ENCODE measurements at regions not wholly inside any gene's neighbourhood (a gene's known extent, or its start where the extent isn't known, plus 50 kb on each side); places are given as distances from the start of the nearest gene placed in this dataset.

GRCh38 chr17:79374087-79374689 is 236.7 kb downstream of the RBFOX3 start:
- no peak for DNase-seq (ENCODE audit: low read depth in 4 of 4, low spot score in 1 of 4)

GRCh38 chr17:79372470-79373238 is 238.2 kb downstream of the RBFOX3 start:
- DNase-seq (ENCODE audit: low read depth in 4 of 4, low spot score in 1 of 4): no peak

- DNase-seq (ENCODE audit: low read depth in 4 of 4, low spot score in 1 of 4): no peak
Observed at GRCh38 chr17:79371984-79372383, 238.9 kb downstream of the RBFOX3 start.

GRCh38 chr17:79370594-79370993 is 240.3 kb downstream of the RBFOX3 start:
- no peak for DNase-seq (ENCODE audit: low read depth in 4 of 4, low spot score in 1 of 4)

- no peak for DNase-seq (ENCODE audit: low read depth in 4 of 4, low spot score in 1 of 4)
Observed at GRCh38 chr17:79370126-79370525, 240.7 kb downstream of the RBFOX3 start.

GRCh38 chr17:79369532-79369931 is 241.3 kb downstream of the RBFOX3 start:
- no peak for DNase-seq (ENCODE audit: low read depth in 4 of 4, low spot score in 1 of 4)

GRCh38 chr17:79369001-79369400 is 241.8 kb downstream of the RBFOX3 start:
- DNase-seq (ENCODE audit: low read depth in 4 of 4, low spot score in 1 of 4): no peak

- no peak for DNase-seq (ENCODE audit: low read depth in 4 of 4, low spot score in 1 of 4)
Observed at GRCh38 chr17:79368521-79368920, 242.3 kb downstream of the RBFOX3 start.

- DNase-seq (ENCODE audit: low read depth in 4 of 4, low spot score in 1 of 4): no peak
Observed at GRCh38 chr17:79366988-79367571, 243.8 kb downstream of the RBFOX3 start.

GRCh38 chr17:79365836-79366770 is 244.7 kb downstream of the RBFOX3 start:
- DNase-seq (ENCODE audit: low read depth in 4 of 4, low spot score in 1 of 4): no peak

GRCh38 chr17:79365351-79365750 is 245.5 kb downstream of the RBFOX3 start:
- DNase-seq (ENCODE audit: low read depth in 4 of 4, low spot score in 1 of 4): no peak

- DNase-seq (ENCODE audit: low read depth in 4 of 4, low spot score in 1 of 4): no peak
Observed at GRCh38 chr17:79364315-79365094, 246.3 kb downstream of the RBFOX3 start.

GRCh38 chr17:79363552-79364275 is 247.1 kb downstream of the RBFOX3 start:
- no peak for DNase-seq (ENCODE audit: low read depth in 4 of 4, low spot score in 1 of 4)

- no peak for DNase-seq (ENCODE audit: low read depth in 4 of 4, low spot score in 1 of 4)
Observed at GRCh38 chr17:79362772-79363305, 248.0 kb downstream of the RBFOX3 start.

GRCh38 chr17:79361873-79362771 is 248.7 kb downstream of the RBFOX3 start:
- DNase-seq (ENCODE audit: low read depth in 4 of 4, low spot score in 1 of 4): no peak

GRCh38 chr17:79361221-79361734 is 249.6 kb downstream of the RBFOX3 start:
- no peak for DNase-seq (ENCODE audit: low read depth in 4 of 4, low spot score in 1 of 4)

GRCh38 chr17:79360196-79360595 is 250.7 kb downstream of the RBFOX3 start:
- DNase-seq (ENCODE audit: low read depth in 4 of 4, low spot score in 1 of 4): no peak

- no peak for DNase-seq (ENCODE audit: low read depth in 4 of 4, low spot score in 1 of 4)
Observed at GRCh38 chr17:79356839-79357447, 253.9 kb downstream of the RBFOX3 start.
